Right renal cortex interstitium (tissue), 3 donors: ENCODE measurements at regions not wholly inside any gene's neighbourhood (a gene's known extent, or its start where the extent isn't known, plus 50 kb on each side); places are given as distances from the start of the nearest gene placed in this dataset.
A peak's percentile ranks its signal among the peaks of the same experiment; 100 is the strongest.

Experiments
- DNase-seq, 3 donors: peaks; one replicate each; pipeline ENCODE4 v3.0.0-alpha.2; 2013; ENCODE audit warnings: low read depth in 3 of 3, low spot score in 2 of 3

DNA sequence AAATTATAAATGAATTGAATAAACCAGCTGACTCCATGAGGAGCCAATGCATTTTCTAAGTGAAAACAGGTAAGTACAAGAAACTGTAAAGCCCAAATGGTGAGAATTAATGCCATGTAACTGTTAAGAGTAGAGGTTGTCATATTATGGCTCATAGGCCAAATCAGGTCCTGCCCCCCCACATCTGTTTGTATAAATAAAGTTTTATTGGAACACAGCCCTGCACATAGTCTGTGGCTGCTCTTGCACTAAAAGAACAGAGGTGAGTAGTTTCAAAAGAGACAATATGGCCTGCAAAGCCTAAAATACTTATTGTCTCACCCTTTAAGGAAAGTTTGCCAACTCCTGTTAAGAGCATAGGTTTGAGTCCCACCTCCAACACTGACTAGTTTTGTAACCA is 140.5 kb upstream of the SRRM4 start:
- no peak for DNase-seq

- DNase-seq, result no peak
These were observed 139.8 kb upstream of the SRRM4 start for GRCh38 chr12:118841588-118841987.

GRCh38 chr12:118842866-118843265 is 138.5 kb upstream of the SRRM4 start:
- no peak for DNase-seq

- DNase-seq, result no peak
These were observed 134.9 kb upstream of the SRRM4 start for GRCh38 chr12:118846416-118846815.

GRCh38 chr12:118850244-118850825 is 131.0 kb upstream of the SRRM4 start:
- DNase-seq, result no peak

DNA sequence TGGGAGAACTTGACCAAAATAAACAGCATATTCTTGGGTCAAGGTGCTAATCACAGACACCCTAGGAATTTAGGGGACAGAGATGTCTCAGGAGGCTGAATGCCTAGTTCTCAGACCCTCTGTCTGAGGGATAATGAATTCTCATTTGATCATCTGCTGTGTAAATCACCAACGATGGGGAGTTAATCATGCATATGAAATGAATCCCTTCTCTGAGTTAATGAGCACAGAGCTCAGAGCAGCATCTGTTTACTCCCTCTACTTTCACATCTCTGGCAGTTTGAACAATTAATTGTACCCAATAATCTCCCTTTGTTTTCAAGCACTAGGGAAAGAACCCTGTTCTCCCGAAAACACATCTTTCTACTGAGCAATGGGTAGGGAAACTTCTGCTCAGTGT is 129.4 kb upstream of the SRRM4 start:
- DNase-seq, result no peak

GRCh38 chr12:118853634-118854033 is 127.7 kb upstream of the SRRM4 start:
- DNase-seq, result no peak

DNA sequence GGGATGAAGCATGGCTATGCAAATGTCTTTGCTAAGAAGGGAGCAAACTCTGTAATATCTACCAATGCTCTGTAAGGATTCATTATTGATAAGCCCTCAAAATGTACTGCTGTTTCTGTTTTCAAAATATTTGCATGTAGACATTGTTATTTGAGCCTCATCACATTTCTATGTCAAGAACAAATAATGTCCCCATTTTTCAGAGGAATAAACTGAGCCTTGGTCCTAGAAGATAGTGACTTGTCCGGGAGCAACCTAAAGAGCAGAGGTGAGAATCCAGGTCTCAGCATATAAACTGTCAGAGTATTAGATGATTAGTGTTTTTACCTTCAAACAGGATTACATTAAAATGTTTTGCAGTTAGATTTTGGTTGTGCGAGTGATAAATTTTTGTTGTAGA is 125.5 kb upstream of the SRRM4 start:
- no peak for DNase-seq

DNA sequence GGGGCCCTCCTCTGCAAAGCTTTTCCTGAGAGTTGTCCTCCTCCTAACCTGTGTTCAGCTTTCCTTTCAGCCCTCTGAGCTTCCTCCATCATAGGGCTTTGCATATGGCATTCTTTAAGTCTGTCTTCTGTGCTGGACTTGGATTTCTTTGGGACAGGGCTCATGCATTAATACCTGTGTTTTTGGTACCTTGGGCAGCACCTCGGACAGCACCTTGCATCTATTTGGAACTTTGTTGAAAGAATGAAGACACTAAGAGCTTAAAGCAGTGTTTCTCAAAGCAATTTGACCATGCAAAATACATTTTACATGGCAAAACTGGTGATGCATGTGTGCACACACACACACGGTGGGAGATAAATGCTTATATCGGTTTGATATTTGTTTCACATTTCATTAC is 115.0 kb upstream of the SRRM4 start:
- peak in 1 of 3 donors; percentile 1 for DNase-seq

DNA sequence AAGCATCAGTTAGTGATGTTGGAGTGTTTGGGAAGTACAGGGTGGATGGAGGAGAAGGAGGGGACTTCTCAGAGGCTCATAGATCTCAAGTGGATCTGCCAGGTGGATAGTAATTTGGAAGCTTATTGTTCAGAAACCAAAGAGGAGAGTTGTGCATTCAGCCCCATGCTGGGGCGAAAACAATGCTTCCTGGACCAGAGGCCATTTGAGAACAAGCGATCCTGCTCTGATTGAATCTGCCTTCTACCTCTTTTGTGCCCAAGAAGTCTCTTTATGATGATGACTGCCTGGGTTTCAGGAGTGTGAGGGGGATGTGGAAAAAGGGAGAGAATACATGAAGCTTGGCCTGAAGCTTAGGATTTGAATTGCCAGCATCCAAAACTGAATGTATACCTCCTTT is 110.8 kb upstream of the SRRM4 start:
- DNase-seq, result no peak

DNA sequence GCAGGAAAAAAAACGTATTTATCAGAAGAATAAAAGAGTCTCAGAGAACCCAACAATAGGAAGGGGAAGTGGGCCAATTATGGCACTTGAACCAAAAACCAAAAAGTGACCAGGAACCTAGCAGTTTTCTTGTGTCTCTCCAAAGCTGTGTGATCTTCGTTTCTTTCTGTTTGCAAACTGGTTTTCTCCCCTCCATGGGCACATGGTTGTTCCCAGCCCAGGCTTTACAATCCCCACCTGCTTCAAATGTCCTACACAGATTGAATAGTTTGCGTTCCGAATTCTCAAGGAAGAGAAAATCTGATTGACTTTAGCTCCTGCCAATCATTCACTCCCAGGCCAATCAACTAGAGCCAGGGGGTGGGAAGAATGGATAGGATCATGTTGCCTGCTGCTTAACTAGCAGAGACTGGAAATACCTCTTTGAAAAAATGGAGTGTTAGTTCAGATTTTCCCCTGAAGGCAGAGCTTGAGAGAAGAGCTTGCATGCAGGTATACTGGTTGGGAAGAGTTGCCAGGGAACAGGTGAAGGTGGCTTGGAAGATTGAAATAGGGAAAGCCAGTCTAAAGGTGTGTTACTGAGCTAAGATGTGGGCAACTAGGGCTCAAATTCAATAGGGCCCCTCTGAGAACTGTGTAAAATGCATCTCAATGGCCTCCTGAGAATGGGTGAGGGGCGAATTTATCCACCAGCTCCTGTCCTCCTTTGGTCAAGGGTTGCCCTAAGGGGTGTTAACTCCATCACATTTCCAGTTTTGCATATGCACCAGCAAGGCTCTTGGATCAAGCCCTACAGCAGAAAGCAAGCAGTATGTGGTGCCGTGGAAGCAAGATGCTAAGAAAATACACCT is 106.4 kb upstream of the SRRM4 start:
- no peak for DNase-seq

- DNase-seq, result no peak
These were observed 100.4 kb upstream of the SRRM4 start for GRCh38 chr12:118880720-118881493.

DNA sequence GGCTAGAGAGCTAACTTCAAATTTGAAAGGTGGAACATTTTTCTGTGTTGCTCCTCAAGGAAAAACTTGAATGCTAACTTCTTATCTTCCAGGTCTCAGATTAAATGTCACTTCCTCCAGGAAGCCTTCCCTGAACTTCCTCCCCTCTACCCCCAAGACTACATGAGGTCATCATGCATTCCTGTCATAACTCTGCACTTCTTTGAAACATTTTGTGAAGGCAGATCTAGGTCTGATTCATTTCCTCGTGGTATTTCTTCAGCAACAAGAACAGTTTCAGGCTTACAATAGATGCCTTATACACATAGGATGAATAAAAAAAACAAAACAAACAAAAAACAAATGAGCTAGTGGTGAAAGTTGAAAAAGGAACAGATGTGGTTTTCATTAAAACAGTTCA is 97.1 kb upstream of the SRRM4 start:
- DNase-seq, result no peak

DNA sequence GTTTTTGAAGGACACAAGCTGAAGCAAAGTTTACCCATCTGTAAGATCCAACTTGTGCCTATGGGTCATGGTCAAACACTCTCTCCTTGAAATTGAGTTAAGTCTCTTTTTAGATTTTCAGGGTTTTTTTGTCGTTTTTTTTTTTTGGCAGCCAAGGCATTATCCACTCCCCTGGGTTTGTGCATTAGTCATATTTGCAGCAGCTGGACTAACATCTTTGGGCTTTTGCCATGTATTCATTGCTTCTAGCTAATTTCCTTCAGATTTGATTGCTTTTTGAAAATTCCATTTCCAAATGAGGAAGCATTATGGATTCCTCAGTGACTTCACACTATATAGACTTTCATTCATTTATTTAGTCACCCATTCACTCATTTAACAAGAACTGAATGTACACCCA is 80.3 kb upstream of the SRRM4 start:
- DNase-seq, result no peak

DNA sequence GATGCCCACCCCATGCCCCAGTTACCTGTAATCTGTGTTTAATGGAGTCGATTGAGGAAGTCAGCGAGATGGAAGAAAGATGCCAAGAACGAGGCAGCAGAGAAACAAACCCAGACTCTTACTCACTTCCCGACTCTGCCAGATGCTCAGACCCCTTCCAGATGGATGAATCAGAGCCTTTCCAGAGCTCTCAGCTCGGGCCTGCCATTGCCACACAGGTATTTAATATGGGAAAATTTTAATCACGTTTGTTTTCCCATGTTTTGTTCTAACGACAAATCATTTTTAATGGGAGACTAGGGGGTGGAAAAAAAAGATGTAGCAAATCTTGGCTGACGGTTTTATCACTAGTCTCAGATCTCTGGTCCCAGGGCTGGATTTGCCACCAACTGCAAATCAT is 72.5 kb upstream of the SRRM4 start:
- DNase-seq, result no peak

DNA sequence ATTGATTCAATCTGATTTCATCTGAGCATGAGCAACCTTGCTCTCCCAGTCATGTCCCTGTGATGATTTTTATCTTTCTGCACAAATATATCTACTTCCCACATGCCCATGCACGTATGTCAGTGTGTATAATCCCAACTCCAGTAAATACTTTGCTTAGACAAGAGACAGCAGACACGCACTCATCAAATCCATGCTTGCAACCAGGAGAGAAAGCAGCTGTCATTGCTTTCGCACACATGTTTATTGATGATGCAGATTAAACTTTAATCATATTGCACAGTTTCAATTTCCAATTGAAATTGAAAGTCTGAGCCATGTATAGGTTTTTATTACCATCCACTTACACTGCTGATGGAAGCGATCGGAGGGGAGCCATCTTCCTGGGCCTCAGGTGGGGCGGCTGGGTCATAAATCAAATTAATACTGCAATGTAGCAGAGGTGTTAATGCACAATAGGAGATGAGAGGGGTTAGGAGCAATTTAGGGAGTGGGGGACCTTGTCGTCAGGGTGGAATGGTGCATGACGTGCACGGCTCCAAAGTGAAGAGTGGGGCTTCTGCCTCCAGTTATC is 68.6 kb upstream of the SRRM4 start:
- DNase-seq, result no peak

GRCh38 chr12:118921761-118922160 is 59.6 kb upstream of the SRRM4 start:
- DNase-seq, result no peak

DNA sequence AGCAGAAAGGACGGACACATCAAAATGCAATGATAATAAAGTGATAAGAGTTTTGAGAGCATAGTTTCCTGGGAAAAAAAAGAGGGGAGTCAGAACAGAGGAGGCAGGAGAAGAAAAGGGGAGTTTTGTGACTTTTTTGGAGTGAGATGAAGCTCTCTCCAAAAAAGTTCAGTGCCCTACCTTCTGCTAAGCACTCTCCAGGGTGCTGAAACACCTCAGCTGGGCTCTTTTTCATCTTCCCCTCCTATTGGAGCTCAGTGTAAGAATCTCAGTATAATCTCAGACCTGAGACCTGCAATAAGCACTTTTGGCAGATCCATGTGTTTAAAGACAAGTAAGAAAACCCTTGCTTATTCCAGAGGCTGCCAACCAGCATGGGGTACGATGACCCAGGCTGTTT is 58.9 kb upstream of the SRRM4 start:
- peak in 2 of 3 donors; percentile 2 to 12 for DNase-seq

DNA sequence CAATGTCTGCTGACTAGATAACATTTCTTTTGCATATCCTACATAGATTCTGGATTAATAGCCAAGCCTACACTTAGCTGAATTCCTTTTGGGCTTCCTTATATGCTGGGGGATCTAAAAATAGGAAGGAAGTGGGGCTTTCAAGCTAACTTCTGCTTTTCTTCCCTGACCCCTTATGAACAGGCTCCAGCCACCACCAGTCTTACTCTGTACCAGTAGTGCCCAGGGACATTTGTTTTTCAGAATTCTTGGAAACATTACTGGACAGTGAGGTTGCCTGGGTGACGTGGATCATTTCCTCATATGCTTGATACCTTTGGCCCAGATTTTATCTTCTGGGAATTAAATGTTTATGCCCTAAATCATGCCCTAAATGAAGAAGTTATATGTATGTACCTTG is 55.9 kb upstream of the SRRM4 start:
- DNase-seq, result no peak

GRCh38 chr12:118925826-118926225 is 55.5 kb upstream of the SRRM4 start:
- DNase-seq, result no peak
